SK-N-SH (cell line): ENCODE measurements at regions not wholly inside any gene's neighbourhood (a gene's known extent, or its start where the extent isn't known, plus 50 kb on each side); places are given as distances from the start of the nearest gene placed in this dataset.

Experiments
- CTCF ChIA-PET: fragments of 300-600, 350-600 bp; formaldehyde crosslinking; extraction: SDS; loops from one replicate; lab custom pipeline; 2021; lab: Yijun Ruan, JAX
- POLR2A ChIA-PET: fragments of 350-600 bp; sonication (Branson Sonifier 250); formaldehyde crosslinking; extraction: SDS; loops from one replicate; lab custom pipeline; 2020; ENCODE audit warnings: antibody characterized with exemption, inconsistent platforms; lab: Yijun Ruan, JAX
- DNase-seq: peaks from one replicate; pipeline ENCODE4 v3.0.0; 2012
- H2AFZ ChIP-seq: fragments of 200-600 bp; sonication (generic); 2 replicates; pipeline ENCODE4 v1.8.1; 2016; ENCODE audit warnings: antibody characterized with exemption, mild to moderate bottlenecking, low read depth
- H3F3A ChIP-seq: fragments of 200-600 bp; sonication (generic); replicated peaks from 2 replicates; pipeline ENCODE3; 2016; ENCODE audit warnings: antibody characterized with exemption, mild to moderate bottlenecking; ENCODE audit not compliant: insufficient read depth
- H3K27ac ChIP-seq, 2 experiments: fragments of 200-500 bp in 1 of 2; fragments of 200-600 bp in 1 of 2; sonication (Bioruptor generic) in 1 of 2; sonication (generic), shearing (Covaris generic) in 1 of 2; 2 replicates each; pipeline versions ENCODE4 v1.5.1 to v1.6.1; 2014 to 2016; ENCODE audit warnings: low read depth in 2 of 2, inconsistent platforms in 1 of 2, low read length in 1 of 2, mild to moderate bottlenecking in 1 of 2, mixed read lengths in 1 of 2
- H3K27me3 ChIP-seq: fragments of 200-600 bp; sonication (generic), shearing (Covaris generic); 2 replicates; pipeline ENCODE4 v1.6.1; 2016; ENCODE audit warnings: mixed run types; ENCODE audit not compliant: insufficient read depth
- H3K36me3 ChIP-seq, 2 experiments: fragments of 200-500 bp in 1 of 2; fragments of 200-600 bp in 1 of 2; sonication (Bioruptor generic) in 1 of 2; sonication (generic) in 1 of 2; replicated peaks in 1 of 2; 2 replicates each; pipeline versions ENCODE3 to v1.5.1; 2014 to 2016; ENCODE audit warnings: low read length in 1 of 2, mild to moderate bottlenecking in 1 of 2; ENCODE audit not compliant: insufficient read depth in 2 of 2, control insufficient read depth in 1 of 2
- H3K4me1 ChIP-seq, 2 experiments: fragments of 200-500 bp in 1 of 2; fragments of 200-600 bp in 1 of 2; sonication (Bioruptor generic) in 1 of 2; sonication (generic), shearing (Covaris generic) in 1 of 2; 2 replicates each; pipeline versions ENCODE4 v1.5.1 to v1.6.1; 2014 to 2016; ENCODE audit warnings: low read depth in 1 of 2, low read length in 1 of 2, mixed run types in 1 of 2; ENCODE audit not compliant: insufficient read depth in 2 of 2, control insufficient read depth in 1 of 2
- H3K4me2 ChIP-seq: fragments of 200-600 bp; sonication (generic), shearing (Covaris generic); 2 replicates; pipeline ENCODE4 v1.6.1; 2017; ENCODE audit warnings: mixed run types
- H3K4me3 ChIP-seq, 2 experiments: fragments of 200-500 bp in 1 of 2; fragments of 200-600 bp in 1 of 2; sonication (Bioruptor generic) in 1 of 2; sonication (generic), shearing (Covaris generic) in 1 of 2; 2 replicates each; pipeline versions ENCODE4 v1.5.1 to v1.8.1; 2014 to 2016; ENCODE audit warnings: low read depth in 2 of 2, inconsistent platforms in 1 of 2, low read length in 1 of 2, mild to moderate bottlenecking in 1 of 2, mixed read lengths in 1 of 2, moderate library complexity in 1 of 2
- H3K79me2 ChIP-seq: fragments of 200-600 bp; sonication (generic); 2 replicates; pipeline ENCODE4 v1.8.1; 2017; ENCODE audit warnings: mild to moderate bottlenecking; ENCODE audit not compliant: insufficient read depth
- H3K9ac ChIP-seq: fragments of 200-600 bp; sonication (generic); 2 replicates; pipeline ENCODE4 v1.6.1; 2017; ENCODE audit warnings: mixed run types
- H3K9me2 ChIP-seq: fragments of 200-600 bp; sonication (generic); 2 replicates; pipeline ENCODE4 v1.6.1; 2017; ENCODE audit warnings: mixed run types
- H3K9me3 ChIP-seq: fragments of 200-600 bp; sonication (generic); 2 replicates; pipeline ENCODE4 v1.6.1; 2017; ENCODE audit warnings: mixed run types, mild to moderate bottlenecking, moderate library complexity
- H4K20me1 ChIP-seq: fragments of 200-600 bp; sonication (generic); 2 replicates; pipeline ENCODE4 v1.6.1; 2017; ENCODE audit warnings: mild to moderate bottlenecking, mixed run types; ENCODE audit not compliant: insufficient read depth
- CHD2 ChIP-seq: fragments of 150-350 bp; IDR thresholded peaks from 2 replicates; pipeline ENCODE4 v1.6.1; 2018; ENCODE audit warnings: low read length; ENCODE audit not compliant: partially characterized antibody
- ELF1 ChIP-seq: IDR thresholded peaks from 2 replicates; pipeline ENCODE4 v1.4.0; 2012
- EP300 ChIP-seq, 2 experiments: IDR thresholded peaks; 2 replicates each; pipeline versions ENCODE4 v1.4.0 to v1.6.1; 2012; ENCODE audit warnings: borderline replicate concordance in 1 of 2, low read depth in 1 of 2, low read length in 1 of 2
- FOSL2 ChIP-seq: IDR thresholded peaks from 2 replicates; pipeline ENCODE4 v1.4.0; 2012; ENCODE audit warnings: low read depth, mild to moderate bottlenecking, moderate library complexity, borderline replicate concordance
- FOXJ3 ChIP-seq: sonication (generic); formaldehyde crosslinking; IDR thresholded peaks from 2 replicates; pipeline ENCODE4 v1.5.1; 2020; ENCODE audit warnings: mild to moderate bottlenecking, missing genetic modification reagents
- FOXM1 ChIP-seq: IDR thresholded peaks from 2 replicates; pipeline ENCODE4 v1.4.0; 2012; ENCODE audit warnings: low read depth, mild to moderate bottlenecking
- RAD21 ChIP-seq: IDR thresholded peaks from 2 replicates; pipeline ENCODE4 v1.6.1; 2012; ENCODE audit warnings: mild to moderate bottlenecking, low read length
- RCOR1 ChIP-seq: fragments of 150-350 bp; IDR thresholded peaks from 2 replicates; pipeline ENCODE4 v1.6.1; 2017; ENCODE audit warnings: antibody characterized with exemption, low read length
- RFX5 ChIP-seq: IDR thresholded peaks from 2 replicates; pipeline ENCODE4 v1.6.1; 2012; ENCODE audit warnings: mild to moderate bottlenecking, improper control_type of control experiment, low read length
- RXRA ChIP-seq: IDR thresholded peaks from 2 replicates; pipeline ENCODE4 v1.4.0; 2012; ENCODE audit warnings: low read depth, mild to moderate bottlenecking, borderline replicate concordance
- TAF1 ChIP-seq: IDR thresholded peaks from 2 replicates; pipeline ENCODE4 v1.6.1; 2012; ENCODE audit warnings: low read depth, mild to moderate bottlenecking, low read length, moderate library complexity, borderline replicate concordance
- TCF12 ChIP-seq: IDR thresholded peaks from 2 replicates; pipeline ENCODE4 v1.4.0; 2012
- TEAD4 ChIP-seq: IDR thresholded peaks from 2 replicates; pipeline ENCODE4 v1.4.0; 2012; ENCODE audit warnings: mild to moderate bottlenecking, borderline replicate concordance; ENCODE audit not compliant: insufficient read depth
- YY1 ChIP-seq: IDR thresholded peaks from 2 replicates; pipeline ENCODE4 v1.4.0; 2012; ENCODE audit warnings: low read depth, mild to moderate bottlenecking
- WGBS: methylation state at CpG from one replicate; pipeline ENCODE4 v1.1.6; 2017; ENCODE audit warnings: low lambda C conversion rate; 5-methylcytosine and 5-hydroxymethylcytosine counted together
- TF ChIP-seq, protein P1 (sequence below): IDR thresholded peaks from 2 replicates; pipeline ENCODE4 v1.4.0; 2012; ENCODE audit warnings: low read depth
- TF ChIP-seq, protein P2 (sequence below): fragments of 150-350 bp; IDR thresholded peaks from 2 replicates; pipeline ENCODE4 v1.6.1; 2017; ENCODE audit warnings: antibody characterized with exemption, low read length, low read depth, borderline replicate concordance
- TF ChIP-seq, protein P3 (sequence below): IDR thresholded peaks from 2 replicates; pipeline ENCODE4 v1.4.0; 2012; ENCODE audit warnings: low read depth, borderline replicate concordance
- TF ChIP-seq, protein P4 (sequence below): IDR thresholded peaks from 2 replicates; pipeline ENCODE4; 2012

DNA sequence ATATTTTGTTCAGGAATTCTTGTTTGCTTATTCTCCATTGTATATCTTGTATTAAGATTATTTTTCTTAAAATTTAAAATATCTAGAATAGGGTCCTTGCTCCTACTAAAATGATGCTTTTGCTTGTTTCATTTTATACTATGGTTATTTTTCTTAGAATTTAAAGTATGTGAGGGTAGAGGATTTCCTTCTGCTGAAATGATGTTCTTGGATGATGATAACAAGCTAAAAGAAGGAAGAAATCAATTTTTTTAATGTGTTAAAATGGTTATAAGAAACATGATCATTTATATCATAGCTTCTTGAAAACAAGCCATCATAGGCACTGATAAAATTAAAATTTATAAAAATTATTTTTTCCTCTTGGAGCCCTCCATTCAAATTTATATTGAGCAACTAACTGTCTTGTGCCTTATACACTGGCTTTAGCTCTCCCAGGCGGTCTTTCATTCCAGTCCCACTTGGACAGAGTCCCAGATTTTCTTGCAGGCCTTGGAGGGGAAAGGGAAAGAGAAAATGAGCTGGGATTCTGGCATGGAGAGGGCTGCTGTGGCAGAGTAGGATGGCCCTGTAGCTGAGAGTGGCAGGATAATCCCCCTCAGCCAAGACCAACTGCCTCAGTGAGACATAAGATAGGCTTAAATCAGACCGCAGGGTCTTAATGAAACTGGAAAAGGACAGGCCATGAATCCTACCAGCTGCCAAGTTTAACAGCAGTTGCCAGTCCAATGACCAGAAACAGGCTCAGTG lies 60.2 kb downstream of the DNAJB9 start:
- TF ChIP-seq RCOR1 (no peak), EP300 (IDR thresholded peaks at IDR 0.05; ENCODE audit: borderline replicate concordance in 1 of 2, low read depth in 1 of 2, low read length in 1 of 2) (no peak), YY1 (no peak), RAD21 (no peak), ELF1 (no peak)
- TF ChIP-seq, protein P1, sequence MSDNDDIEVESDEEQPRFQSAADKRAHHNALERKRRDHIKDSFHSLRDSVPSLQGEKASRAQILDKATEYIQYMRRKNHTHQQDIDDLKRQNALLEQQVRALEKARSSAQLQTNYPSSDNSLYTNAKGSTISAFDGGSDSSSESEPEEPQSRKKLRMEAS: no peak
- no peak overlapping the region for H3K4me3 ChIP-seq
- H3K27me3 ChIP-seq: no peaks in the 10 kb centered on the region
- H3K4me1 ChIP-seq: peaks cover 0 to 5% of the 10 kb centered on the region in 2 experiments; a peak in 1 of 4 replicates
- H3K4me2 ChIP-seq: no peak overlapping the region
- no peak overlapping the region for H3K27ac ChIP-seq
- ChIA-PET CTCF (interaction anchor here (0.9 to 1.0 kb wide), 2 partner anchors 10 kb away, joined by 4 to 5 read pairs; no protein-coding TSS in a partner anchor), POLR2A (interaction anchor here (1.0 kb wide), 1 partner anchor 60 kb away, joined by 4 read pairs; the partner anchor contains the start of genes DNAJB9 and THAP5)
- H3K9me3 ChIP-seq: no peaks in the 10 kb centered on the region
- no peak overlapping the region for H2AFZ ChIP-seq
- no peaks in the 10 kb centered on the region for H3F3A ChIP-seq
- H3K9ac ChIP-seq: no peak overlapping the region
- H4K20me1 ChIP-seq: no peaks in the 10 kb centered on the region
- H3K79me2 ChIP-seq: no peaks in the 10 kb centered on the region
- H3K36me3 ChIP-seq: no peaks in the 10 kb centered on the region
- peak; percentile 14 for DNase-seq
- no peaks in the 10 kb centered on the region for H3K9me2 ChIP-seq
- 17% methylated on average over 2 of the region's 2 CpGs for WGBS

DNA sequence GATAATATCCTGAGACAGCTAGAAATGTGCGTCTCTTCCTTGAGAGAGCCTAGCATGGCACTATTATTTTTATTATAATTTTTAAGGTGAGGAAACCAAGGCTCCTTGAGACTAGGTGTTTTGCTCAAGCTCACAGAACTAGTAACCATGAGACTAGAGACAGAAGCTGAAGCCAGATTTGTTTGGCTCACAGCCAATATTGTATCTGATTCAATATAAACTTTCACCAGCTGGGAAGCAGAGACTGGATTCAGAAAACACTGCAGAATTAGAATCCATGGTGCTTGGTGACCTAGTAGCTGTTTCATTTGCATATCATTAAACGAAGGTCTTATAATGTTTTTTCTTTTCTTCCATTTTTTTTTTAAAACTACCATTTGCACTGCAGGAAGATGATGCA lies 64.4 kb downstream of the DNAJB9 start:
- Histone ChIP-seq H3K27ac (no peak overlapping the region), H4K20me1 (no peaks in the 10 kb centered on the region), H3K9me3 (no peaks in the 10 kb centered on the region), H3K4me2 (no peak overlapping the region), H2AFZ (no peak overlapping the region), H3K9ac (no peak overlapping the region), H3F3A (no peaks in the 10 kb centered on the region), H3K27me3 (no peaks in the 10 kb centered on the region), H3K4me3 (no peak overlapping the region), H3K36me3 (no peaks in the 10 kb centered on the region), H3K9me2 (no peaks in the 10 kb centered on the region), H3K79me2 (no peaks in the 10 kb centered on the region), H3K4me1 (peaks cover 0 to 5% of the 10 kb centered on the region in 2 experiments; a peak in 1 of 4 replicates)
- ChIA-PET CTCF (interaction anchor here (1.1 to 1.2 kb wide), 2 partner anchors 27 to 41 kb away, joined by 3 read pairs; no protein-coding TSS in a partner anchor), POLR2A (no interaction called here)
- TF ChIP-seq TAF1: no peak
- TF ChIP-seq, protein P1: no peak
- TF ChIP-seq, protein P2, sequence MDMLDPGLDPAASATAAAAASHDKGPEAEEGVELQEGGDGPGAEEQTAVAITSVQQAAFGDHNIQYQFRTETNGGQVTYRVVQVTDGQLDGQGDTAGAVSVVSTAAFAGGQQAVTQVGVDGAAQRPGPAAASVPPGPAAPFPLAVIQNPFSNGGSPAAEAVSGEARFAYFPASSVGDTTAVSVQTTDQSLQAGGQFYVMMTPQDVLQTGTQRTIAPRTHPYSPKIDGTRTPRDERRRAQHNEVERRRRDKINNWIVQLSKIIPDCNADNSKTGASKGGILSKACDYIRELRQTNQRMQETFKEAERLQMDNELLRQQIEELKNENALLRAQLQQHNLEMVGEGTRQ: no peak
- TF ChIP-seq RFX5: no peak
- no peak for TF ChIP-seq RCOR1
- TF ChIP-seq, protein P3, sequence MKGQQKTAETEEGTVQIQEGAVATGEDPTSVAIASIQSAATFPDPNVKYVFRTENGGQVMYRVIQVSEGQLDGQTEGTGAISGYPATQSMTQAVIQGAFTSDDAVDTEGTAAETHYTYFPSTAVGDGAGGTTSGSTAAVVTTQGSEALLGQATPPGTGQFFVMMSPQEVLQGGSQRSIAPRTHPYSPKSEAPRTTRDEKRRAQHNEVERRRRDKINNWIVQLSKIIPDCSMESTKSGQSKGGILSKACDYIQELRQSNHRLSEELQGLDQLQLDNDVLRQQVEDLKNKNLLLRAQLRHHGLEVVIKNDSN: no peak
- TF ChIP-seq ELF1: no peak
- TF ChIP-seq TEAD4: no peak
- no peak for TF ChIP-seq CHD2
- no peak for TF ChIP-seq TCF12
- TF ChIP-seq YY1: no peak
- no peak for TF ChIP-seq RXRA
- TF ChIP-seq, protein P4, sequence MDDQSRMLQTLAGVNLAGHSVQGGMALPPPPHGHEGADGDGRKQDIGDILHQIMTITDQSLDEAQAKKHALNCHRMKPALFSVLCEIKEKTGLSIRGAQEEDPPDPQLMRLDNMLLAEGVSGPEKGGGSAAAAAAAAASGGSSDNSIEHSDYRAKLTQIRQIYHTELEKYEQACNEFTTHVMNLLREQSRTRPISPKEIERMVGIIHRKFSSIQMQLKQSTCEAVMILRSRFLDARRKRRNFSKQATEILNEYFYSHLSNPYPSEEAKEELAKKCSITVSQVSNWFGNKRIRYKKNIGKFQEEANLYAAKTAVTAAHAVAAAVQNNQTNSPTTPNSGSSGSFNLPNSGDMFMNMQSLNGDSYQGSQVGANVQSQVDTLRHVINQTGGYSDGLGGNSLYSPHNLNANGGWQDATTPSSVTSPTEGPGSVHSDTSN: no peak
- no peak for TF ChIP-seq RAD21
- TF ChIP-seq FOXJ3 (CRISPR knock-in tag): no peak
- no peak for TF ChIP-seq FOSL2
- no peak for TF ChIP-seq FOXM1
- WGBS: 31% methylated on average over 2 of the region's 2 CpGs
- no peak for DNase-seq
